ENCODE measurements at regions not wholly inside any gene's neighbourhood (a gene's known extent, or its start where the extent isn't known, plus 50 kb on each side); places are given as distances from the start of the nearest gene placed in this dataset.

GRCh38 chr4:83828601-83829000, 292.7 kb downstream of the GPAT3 start:
- no peak for TF ChIP-seq CTCF (IDR thresholded peaks at IDR 0.05; ENCODE audit: unreplicated experiment in 3 of 3)
- H3K27ac Mint-ChIP-seq: no peak overlapping the region
- H3K4me3 Mint-ChIP-seq: no peak overlapping the region
- no peaks in the 10 kb centered on the region for H3K4me1 Mint-ChIP-seq
- H3K36me3 Mint-ChIP-seq (ENCODE audit: low read depth): no peaks in the 10 kb centered on the region
- no peaks in the 10 kb centered on the region for H3K27me3 Mint-ChIP-seq (ENCODE audit: low read depth)
- H3K9me3 Mint-ChIP-seq: peaks cover 8% of the 10 kb centered on the region

GRCh38 chr4:83821493-83821892, 285.6 kb downstream of the GPAT3 start:
- peaks cover 4% of the 10 kb centered on the region for H3K36me3 Mint-ChIP-seq (ENCODE audit: low read depth)
- TF ChIP-seq CTCF (IDR thresholded peaks at IDR 0.05; ENCODE audit: unreplicated experiment in 3 of 3): no peak
- H3K27me3 Mint-ChIP-seq (ENCODE audit: low read depth): no peaks in the 10 kb centered on the region
- no peak overlapping the region for H3K27ac Mint-ChIP-seq
- H3K4me3 Mint-ChIP-seq: no peak overlapping the region
- H3K4me1 Mint-ChIP-seq: no peaks in the 10 kb centered on the region
- H3K9me3 Mint-ChIP-seq: peaks cover 29% of the 10 kb centered on the region

DNA sequence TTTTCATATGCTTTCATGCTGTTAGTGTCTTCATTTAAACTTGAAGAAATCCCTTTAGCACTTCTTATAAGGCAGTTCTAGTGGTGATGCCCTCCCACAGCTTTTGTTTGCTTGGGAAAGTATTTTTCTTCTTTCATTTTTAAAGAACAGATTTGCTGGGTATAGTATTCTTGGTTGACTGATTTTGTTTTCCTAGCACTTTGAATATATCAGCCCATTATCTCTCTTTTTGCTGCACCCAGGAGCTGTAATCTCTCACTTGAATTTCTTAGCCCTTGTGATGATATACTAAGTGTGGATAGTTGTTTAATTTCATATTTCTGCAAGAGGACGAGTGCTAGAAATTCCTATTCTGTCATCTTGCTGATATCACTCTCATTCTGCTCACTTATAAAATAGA, 283.7 kb downstream of the GPAT3 start:
- Mint-ChIP-seq H3K27ac (no peak overlapping the region), H3K4me3 (no peak overlapping the region), H3K27me3 (ENCODE audit: low read depth) (no peaks in the 10 kb centered on the region), H3K36me3 (ENCODE audit: low read depth) (peaks cover 4% of the 10 kb centered on the region), H3K4me1 (no peaks in the 10 kb centered on the region), H3K9me3 (peaks cover 22% of the 10 kb centered on the region)
- TF ChIP-seq CTCF (IDR thresholded peaks at IDR 0.05; ENCODE audit: unreplicated experiment in 3 of 3): no peak

GRCh38 chr4:83810428-83810827, 274.5 kb downstream of the GPAT3 start:
- Mint-ChIP-seq H3K27me3 (ENCODE audit: low read depth) (no peaks in the 10 kb centered on the region), H3K27ac (no peak overlapping the region), H3K4me1 (no peaks in the 10 kb centered on the region), H3K9me3 (no peaks in the 10 kb centered on the region), H3K4me3 (no peak overlapping the region), H3K36me3 (ENCODE audit: low read depth) (no peaks in the 10 kb centered on the region)
- TF ChIP-seq CTCF (IDR thresholded peaks at IDR 0.05; ENCODE audit: unreplicated experiment in 3 of 3): no peak

DNA sequence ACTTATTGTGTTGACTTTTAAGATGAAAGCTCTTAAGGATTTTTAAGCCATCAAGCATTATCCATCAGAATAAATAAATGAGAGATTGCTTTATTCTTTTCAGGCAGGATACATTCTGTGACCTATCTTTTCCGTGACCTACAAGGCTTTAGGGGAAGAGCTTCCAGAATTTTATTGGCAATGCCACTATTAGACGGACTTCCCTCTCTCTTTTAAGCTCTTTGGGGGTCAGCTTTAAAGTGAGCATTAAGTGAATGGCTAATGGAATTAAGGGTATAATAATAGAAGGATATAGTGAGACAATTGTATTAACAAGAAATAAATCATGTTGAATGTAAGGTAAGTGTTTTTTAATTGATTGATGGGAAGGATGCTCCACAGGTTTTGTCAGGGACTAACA, 273.7 kb downstream of the GPAT3 start:
- Mint-ChIP-seq H3K27me3 (ENCODE audit: low read depth) (no peaks in the 10 kb centered on the region), H3K27ac (no peak overlapping the region), H3K4me3 (no peak overlapping the region), H3K36me3 (ENCODE audit: low read depth) (no peaks in the 10 kb centered on the region), H3K4me1 (no peaks in the 10 kb centered on the region), H3K9me3 (peaks cover 2% of the 10 kb centered on the region)
- TF ChIP-seq CTCF (IDR thresholded peaks at IDR 0.05; ENCODE audit: unreplicated experiment in 3 of 3): no peak

GRCh38 chr4:83793481-83793880, 257.6 kb downstream of the GPAT3 start:
- no peak for TF ChIP-seq CTCF (IDR thresholded peaks at IDR 0.05; ENCODE audit: unreplicated experiment in 3 of 3)
- Mint-ChIP-seq H3K27me3 (ENCODE audit: low read depth) (no peaks in the 10 kb centered on the region), H3K4me1 (peaks cover 5% of the 10 kb centered on the region), H3K36me3 (ENCODE audit: low read depth) (no peaks in the 10 kb centered on the region), H3K9me3 (no peaks in the 10 kb centered on the region), H3K27ac (no peak overlapping the region), H3K4me3 (no peak overlapping the region)
